Activated CD4-positive, alpha-beta memory T cell treated with anti-CD3 and anti-CD28 coated beads for 36 hours (primary cell): ENCODE measurements at regions not wholly inside any gene's neighbourhood (a gene's known extent, or its start where the extent isn't known, plus 50 kb on each side); places are given as distances from the start of the nearest gene placed in this dataset.
"Not testable (repeated sequence)": the region's sequence is repeated elsewhere in the genome, so short reads cannot be mapped to it uniquely, and the experiment has no call there.

Source experiments
- CTCF ChIA-PET: fragments of 350-600 bp; sonication (Branson Sonifier 250); formaldehyde crosslinking; loops from one replicate; lab custom pipeline; 2021; ENCODE audit warnings: antibody characterized with exemption, inconsistent platforms; lab: Charles Lee
- POLR2A ChIA-PET: fragments of 350-600 bp; sonication (Branson Sonifier 250); formaldehyde crosslinking; loops from one replicate; lab custom pipeline; 2021; ENCODE audit warnings: antibody characterized with exemption; lab: Charles Lee
- DNase-seq: peaks from one replicate; pipeline ENCODE4 v3.0.0-alpha.2; 2020
- H3K27ac Mint-ChIP-seq: one replicate; pipeline ENCODE4 v1.8.0; 2021; ENCODE audit warnings: mixed read lengths
- H3K27me3 Mint-ChIP-seq: one replicate; pipeline ENCODE4 v1.8.0; 2021; ENCODE audit warnings: mixed read lengths
- H3K36me3 Mint-ChIP-seq: one replicate; pipeline ENCODE4 v1.8.0; 2021; ENCODE audit warnings: mixed read lengths
- H3K4me1 Mint-ChIP-seq: one replicate; pipeline ENCODE4 v1.8.0; 2021; ENCODE audit warnings: low read depth, mixed read lengths
- H3K4me3 Mint-ChIP-seq: one replicate; pipeline ENCODE4 v1.8.0; 2021; ENCODE audit warnings: mild to moderate bottlenecking, mixed read lengths
- H3K9me3 Mint-ChIP-seq: one replicate; pipeline ENCODE4 v1.8.0; 2021; ENCODE audit warnings: mixed read lengths
- intact Hi-C: fragments of 100-400 bp; cut with micrococcal nuclease; formaldehyde crosslinking; loops from one replicate; pipeline ENCODE4 v1.15.1; 2023

DNA sequence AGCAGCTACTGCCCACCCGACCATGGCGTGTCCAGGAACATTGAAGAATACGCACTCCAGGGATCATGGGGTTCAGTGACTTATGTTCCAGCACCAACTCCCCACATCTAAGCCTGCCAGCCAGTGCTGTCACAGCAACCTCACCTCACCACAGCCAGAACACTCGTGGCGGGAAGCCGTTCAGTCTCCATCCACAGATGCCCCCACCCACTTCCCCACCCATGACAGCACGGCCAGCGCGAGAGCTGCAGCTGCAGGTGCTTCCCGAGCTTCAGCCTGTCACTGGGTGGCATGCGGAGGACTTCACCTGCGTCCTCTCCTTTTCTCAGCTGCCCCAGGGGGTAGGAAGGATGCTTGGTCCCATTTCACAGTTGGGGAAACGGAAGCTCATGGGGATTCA is 50.3 kb downstream of the RBFOX3 start:
- intact Hi-C loops, result no loop called here

DNA sequence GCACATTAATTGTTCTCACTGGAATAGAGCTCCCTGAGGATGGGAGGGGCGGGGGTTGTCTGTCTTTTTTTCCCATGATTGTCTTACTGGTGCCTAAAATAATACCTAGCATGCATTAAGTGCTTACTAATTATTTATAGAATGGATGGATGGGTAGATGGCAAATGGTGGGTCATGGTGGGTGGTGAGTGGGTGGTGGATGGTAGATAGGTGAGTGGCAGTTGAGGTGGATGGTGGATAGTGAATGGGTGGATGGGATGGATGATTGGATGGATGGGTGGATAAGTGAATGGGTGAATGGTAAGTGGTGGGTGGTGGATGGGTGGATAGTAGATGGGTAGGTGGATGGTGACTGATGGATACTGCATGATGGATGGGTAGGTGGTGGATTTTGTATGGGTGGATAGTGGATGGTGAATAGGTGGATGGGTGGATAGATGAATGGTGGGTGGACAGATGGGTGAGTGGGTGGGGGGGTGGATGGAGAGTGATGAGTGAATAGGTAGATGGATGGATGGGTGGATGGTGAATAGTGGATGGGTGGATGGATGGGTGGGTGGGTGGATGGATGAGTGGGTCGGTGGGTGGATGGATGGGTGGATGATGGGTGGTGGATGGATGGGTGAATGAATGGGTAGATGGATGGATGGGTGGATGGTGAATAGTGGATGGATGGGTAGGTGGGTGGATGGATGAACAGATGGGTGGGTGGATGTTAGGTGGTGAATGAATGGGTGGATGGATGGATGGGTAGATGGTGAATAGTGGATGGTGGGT is 51.6 kb downstream of the RBFOX3 start:
- H3K36me3 Mint-ChIP-seq, result no peaks in the 10 kb centered on the region
- no peaks in the 10 kb centered on the region for H3K9me3 Mint-ChIP-seq
- no peak for DNase-seq
- peaks cover 37% of the 10 kb centered on the region for H3K27me3 Mint-ChIP-seq
- H3K4me3 Mint-ChIP-seq, result no peak overlapping the region
- POLR2A ChIA-PET, result no interaction called here
- intact Hi-C loops, result no loop called here
- H3K27ac Mint-ChIP-seq, result no peak overlapping the region
- no peaks in the 10 kb centered on the region for H3K4me1 Mint-ChIP-seq
- CTCF ChIA-PET, result no interaction called here

More for the DNA sequence above, 50.3 kb downstream of the RBFOX3 start:
- no peaks in the 10 kb centered on the region for H3K9me3 Mint-ChIP-seq
- DNase-seq, result no peak
- ChIA-PET POLR2A (no interaction called here), CTCF (no interaction called here)
- no peak overlapping the region for H3K4me3 Mint-ChIP-seq
- H3K4me1 Mint-ChIP-seq, result no peaks in the 10 kb centered on the region
- no peak overlapping the region for H3K27ac Mint-ChIP-seq
- H3K27me3 Mint-ChIP-seq, result peaks cover 32% of the 10 kb centered on the region
- no peaks in the 10 kb centered on the region for H3K36me3 Mint-ChIP-seq

DNA sequence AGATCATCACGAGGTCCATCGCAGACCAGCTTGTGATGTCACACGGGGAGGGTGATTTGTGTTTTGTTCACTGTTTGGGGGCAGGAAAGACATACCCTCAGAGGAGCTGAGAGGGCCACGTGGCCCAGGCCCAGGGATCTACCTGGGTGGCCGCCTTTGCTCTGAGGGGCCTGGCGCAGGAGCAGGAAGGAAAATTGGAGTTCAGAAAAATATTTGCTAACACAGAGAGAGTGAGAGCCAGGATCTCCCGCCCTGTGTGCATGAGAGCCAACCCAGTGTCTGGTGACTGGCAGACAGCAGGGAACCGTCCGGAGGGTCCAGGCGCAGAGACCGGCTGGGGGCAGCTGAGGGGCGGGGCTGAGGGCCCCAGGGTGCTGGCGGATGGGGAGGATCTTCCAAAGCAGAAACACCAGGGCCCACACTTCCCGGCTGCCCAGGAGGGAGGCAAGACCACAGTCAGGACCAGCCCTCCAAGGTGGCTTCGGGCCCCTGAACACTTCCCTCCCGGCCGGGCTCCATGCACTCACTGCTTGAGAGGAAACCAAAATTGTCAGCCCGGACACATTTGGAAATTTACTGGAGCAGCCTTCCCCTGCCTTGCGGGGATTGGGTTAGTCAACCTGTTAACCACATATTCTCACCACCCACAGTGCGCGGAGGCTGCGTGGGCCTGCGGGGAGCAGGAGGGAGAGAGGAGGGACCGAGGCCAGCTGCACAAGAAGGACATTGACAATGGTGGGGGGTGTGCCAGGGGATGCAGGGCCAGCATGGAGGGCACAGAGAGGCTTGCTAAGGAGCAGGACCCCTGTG is 52.6 kb downstream of the RBFOX3 start:
- H3K4me1 Mint-ChIP-seq, result no peaks in the 10 kb centered on the region
- ChIA-PET CTCF (no interaction called here), POLR2A (no interaction called here)
- intact Hi-C loops, result no loop called here
- no peak overlapping the region for H3K4me3 Mint-ChIP-seq
- no peaks in the 10 kb centered on the region for H3K9me3 Mint-ChIP-seq
- no peaks in the 10 kb centered on the region for H3K36me3 Mint-ChIP-seq
- H3K27me3 Mint-ChIP-seq, result peaks cover 34% of the 10 kb centered on the region
- DNase-seq, result no peak
- no peak overlapping the region for H3K27ac Mint-ChIP-seq

DNA sequence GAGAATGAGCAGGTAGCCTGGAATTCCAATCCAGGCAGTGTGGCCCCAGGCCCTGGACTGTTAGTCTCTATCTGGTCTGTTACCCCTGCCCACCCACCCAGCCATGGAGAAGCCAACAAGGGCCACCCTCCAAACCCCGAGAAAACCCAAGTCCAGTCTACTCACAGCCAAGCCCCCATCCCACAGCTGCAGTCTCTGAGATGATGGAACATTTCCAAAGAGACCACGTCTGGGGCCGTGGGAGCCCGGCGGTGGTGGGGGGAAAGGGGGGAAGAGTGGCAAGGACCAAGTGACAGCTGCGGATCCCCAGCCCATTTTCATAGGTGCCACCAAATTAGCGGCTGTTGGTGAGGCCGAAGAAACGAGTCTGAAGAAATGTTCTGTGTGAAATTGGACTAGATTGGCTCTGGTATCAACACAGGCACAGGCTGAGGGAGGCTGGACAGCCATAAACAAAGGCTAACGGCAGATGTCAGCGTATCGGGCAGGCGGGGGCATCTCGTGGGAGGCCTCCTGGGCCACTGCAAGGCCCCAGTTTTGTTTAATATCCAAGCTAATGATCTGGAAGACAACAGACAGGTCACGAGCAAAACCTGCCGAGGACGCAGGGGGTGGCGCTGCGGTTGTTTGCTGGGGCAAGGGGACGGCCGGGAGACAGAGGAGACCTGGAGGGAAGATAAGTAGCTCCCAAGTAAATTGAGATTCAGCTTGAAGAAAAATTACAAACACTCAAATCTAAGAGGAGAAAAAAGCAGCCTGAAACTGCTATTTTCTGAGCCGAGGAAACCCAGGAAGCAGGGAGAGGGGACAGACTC is 53.4 kb downstream of the RBFOX3 start:
- Mint-ChIP-seq H3K9me3 (no peaks in the 10 kb centered on the region), H3K27ac (no peak overlapping the region), H3K27me3 (peaks cover 34% of the 10 kb centered on the region), H3K36me3 (no peaks in the 10 kb centered on the region), H3K4me3 (no peak overlapping the region), H3K4me1 (no peaks in the 10 kb centered on the region)
- POLR2A ChIA-PET, result no interaction called here
- intact Hi-C loops, result no loop called here
- no peak for DNase-seq
- CTCF ChIA-PET, result no interaction called here

DNA sequence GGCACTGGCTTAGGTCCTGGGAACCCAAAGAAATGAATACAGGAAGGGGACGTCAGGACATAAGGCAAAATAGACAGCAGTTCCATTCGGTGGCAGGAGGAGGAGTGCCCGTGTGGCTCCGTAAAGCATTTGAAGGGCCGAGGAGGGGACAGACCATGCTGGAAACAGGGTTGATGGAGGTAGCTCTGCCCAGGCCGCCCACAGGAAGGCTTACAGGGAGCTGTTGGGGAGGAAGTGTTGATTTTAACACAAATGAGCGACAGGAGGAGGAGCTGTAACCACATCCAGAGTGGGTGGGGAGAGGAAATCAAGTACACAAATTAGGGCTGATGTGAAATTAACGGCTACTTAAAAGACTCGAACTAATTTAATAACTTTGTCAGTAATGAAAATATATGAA is 54.6 kb downstream of the RBFOX3 start:
- ChIA-PET POLR2A (no interaction called here), CTCF (no interaction called here)
- Mint-ChIP-seq H3K4me3 (no peak overlapping the region), H3K9me3 (peaks cover 3% of the 10 kb centered on the region), H3K27ac (no peak overlapping the region), H3K36me3 (no peaks in the 10 kb centered on the region), H3K27me3 (peaks cover 29% of the 10 kb centered on the region), H3K4me1 (no peaks in the 10 kb centered on the region)
- DNase-seq, result no peak
- intact Hi-C loops, result no loop called here

DNA sequence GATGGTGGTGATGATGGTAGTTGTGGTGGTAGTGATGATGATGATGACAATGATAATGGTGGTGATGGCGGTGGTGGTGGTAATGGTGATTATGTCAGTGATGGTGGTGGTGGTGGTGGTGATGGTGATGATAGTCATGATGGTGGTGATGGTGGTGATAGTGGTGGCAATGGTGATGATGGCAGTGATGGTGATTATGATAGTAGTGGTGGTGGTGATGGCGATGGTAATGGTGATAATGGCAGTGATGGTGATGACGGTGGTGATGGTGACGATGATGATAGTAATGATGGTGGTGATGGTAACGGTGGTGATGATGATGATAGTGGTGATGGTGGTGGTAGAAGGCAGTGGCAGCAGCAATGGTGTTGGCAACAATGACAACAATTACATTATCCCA is 55.3 kb downstream of the RBFOX3 start:
- CTCF ChIA-PET, result no interaction called here
- Mint-ChIP-seq H3K36me3 (no peaks in the 10 kb centered on the region), H3K4me3 (no peak overlapping the region), H3K9me3 (peaks cover 3% of the 10 kb centered on the region), H3K27ac (no peak overlapping the region), H3K27me3 (peaks cover 23% of the 10 kb centered on the region), H3K4me1 (no peaks in the 10 kb centered on the region)
- DNase-seq, result no peak
- POLR2A ChIA-PET, result no interaction called here
- intact Hi-C loops, result no loop called here

DNA sequence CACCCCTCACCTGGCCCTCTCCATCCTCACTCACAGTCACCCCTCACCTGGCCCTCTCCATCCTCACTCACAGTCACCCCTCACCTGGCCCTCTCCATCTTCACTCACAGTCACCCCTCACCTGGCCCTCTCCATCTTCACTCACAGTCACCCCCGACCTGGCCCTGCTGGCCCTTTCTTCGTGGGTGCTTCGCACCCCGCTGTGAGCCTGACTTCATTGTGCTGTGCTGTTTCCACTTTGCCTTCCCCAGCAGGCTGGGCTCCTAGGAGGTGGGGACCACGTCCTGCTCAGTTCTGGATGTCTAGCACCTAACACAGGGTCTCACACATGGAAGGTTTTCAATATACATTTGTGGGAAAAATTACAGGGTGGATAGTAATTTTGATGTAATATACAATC is 56.5 kb downstream of the RBFOX3 start:
- intact Hi-C loops, H3K4me1 Mint-ChIP-seq, POLR2A ChIA-PET, H3K36me3 Mint-ChIP-seq, H3K4me3 Mint-ChIP-seq, CTCF ChIA-PET, H3K27ac Mint-ChIP-seq, DNase-seq, H3K9me3 Mint-ChIP-seq: not testable (repeated sequence)
- peaks cover 23% of the 10 kb centered on the region for H3K27me3 Mint-ChIP-seq

DNA sequence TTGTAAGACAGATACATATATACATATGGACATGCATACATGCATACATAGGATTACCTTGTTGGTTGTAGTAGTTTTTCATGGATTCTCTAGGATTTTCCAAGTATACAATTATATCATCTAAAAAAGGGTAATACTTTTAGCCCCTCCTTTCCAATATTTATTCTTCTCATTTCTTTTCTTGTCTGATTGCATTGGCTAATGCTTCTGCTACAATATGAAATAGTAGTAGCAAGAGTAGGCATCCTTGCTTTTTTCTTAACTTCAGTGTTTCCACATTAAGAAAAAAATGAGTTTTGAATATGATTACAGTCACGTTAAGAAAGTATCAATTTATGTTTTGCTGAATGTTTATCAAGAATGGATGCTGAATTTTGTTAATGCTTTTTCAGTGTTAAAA is 58.0 kb downstream of the RBFOX3 start:
- H3K36me3 Mint-ChIP-seq, result no peaks in the 10 kb centered on the region
- intact Hi-C loops, result no loop called here
- ChIA-PET CTCF (no interaction called here), POLR2A (no interaction called here)
- no peak overlapping the region for H3K4me3 Mint-ChIP-seq
- no peak overlapping the region for H3K27ac Mint-ChIP-seq
- H3K9me3 Mint-ChIP-seq, result peaks cover 3% of the 10 kb centered on the region
- DNase-seq, result no peak
- peaks cover 12% of the 10 kb centered on the region for H3K27me3 Mint-ChIP-seq
- no peaks in the 10 kb centered on the region for H3K4me1 Mint-ChIP-seq

DNA sequence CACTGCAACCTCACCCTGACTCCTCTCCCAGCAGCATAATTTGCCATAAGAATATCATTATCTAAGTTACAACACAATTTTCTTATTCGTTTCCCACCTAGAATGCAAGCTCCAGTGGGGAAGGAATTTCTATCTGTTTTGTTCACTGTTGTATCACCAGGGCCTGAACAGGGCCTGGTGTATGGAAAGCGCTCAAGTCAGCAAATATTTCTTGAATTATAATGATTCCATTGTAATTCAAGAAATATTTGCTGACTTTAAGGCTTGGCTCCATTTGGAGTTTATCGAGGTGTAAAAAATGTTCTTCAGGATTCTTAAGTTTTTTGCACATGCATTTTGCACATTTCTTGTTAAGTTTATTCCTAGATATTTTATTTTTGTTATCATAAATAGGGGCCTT is 58.4 kb downstream of the RBFOX3 start:
- POLR2A ChIA-PET, result no interaction called here
- no peaks in the 10 kb centered on the region for H3K4me1 Mint-ChIP-seq

DNA sequence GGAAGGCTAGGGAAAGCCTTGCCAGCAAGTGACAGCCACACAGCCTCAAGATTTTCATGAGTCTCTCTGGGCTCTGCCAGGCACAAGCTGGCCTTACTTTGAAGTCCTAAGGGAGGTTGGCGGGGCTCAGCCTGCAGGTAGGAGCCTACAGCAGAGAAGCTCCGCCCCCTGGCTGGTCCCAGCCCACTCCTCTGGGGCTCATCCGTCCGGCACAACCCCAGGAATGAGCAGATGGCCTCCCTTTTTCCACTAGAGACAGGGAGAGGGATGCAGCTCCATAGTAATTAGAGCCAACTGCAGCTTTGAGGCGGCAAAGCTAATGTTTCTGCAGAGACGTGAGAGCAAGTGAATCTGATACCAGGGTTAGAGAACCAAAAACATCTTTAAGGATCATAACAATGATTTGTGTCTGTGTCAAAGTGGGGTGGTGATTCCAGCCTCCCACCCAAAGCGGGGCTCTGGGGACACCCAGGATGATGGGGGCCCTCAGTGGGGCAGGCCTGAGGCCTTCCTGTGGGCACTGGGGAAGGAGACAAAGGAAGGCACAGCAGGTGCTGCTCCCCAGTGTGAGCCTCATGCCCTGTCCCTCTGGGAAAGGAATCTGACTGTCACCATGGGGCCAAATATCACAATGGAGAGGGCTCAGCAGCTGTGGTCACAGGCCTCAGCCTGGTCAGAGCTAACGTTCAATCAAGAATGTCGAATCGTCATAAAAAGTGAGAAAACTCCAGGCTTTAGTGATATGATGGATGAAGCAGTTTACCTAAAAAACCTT is 61.5 kb downstream of the RBFOX3 start:
- no peak for DNase-seq
- intact Hi-C loops, result no loop called here
- H3K27ac Mint-ChIP-seq, result no peak overlapping the region
- ChIA-PET POLR2A (no interaction called here), CTCF (no interaction called here)
- H3K36me3 Mint-ChIP-seq, result no peaks in the 10 kb centered on the region
- H3K4me1 Mint-ChIP-seq, result no peaks in the 10 kb centered on the region
- peaks cover 3% of the 10 kb centered on the region for H3K9me3 Mint-ChIP-seq
- peaks cover 7% of the 10 kb centered on the region for H3K27me3 Mint-ChIP-seq
- no peak overlapping the region for H3K4me3 Mint-ChIP-seq

More for the DNA sequence above, 58.4 kb downstream of the RBFOX3 start:
- intact Hi-C loops, result no loop called here
- no peak overlapping the region for H3K27ac Mint-ChIP-seq
- no peaks in the 10 kb centered on the region for H3K36me3 Mint-ChIP-seq
- no peak overlapping the region for H3K4me3 Mint-ChIP-seq
- no peak for DNase-seq
- CTCF ChIA-PET, result no interaction called here
- peaks cover 9% of the 10 kb centered on the region for H3K27me3 Mint-ChIP-seq
- peaks cover 3% of the 10 kb centered on the region for H3K9me3 Mint-ChIP-seq

DNA sequence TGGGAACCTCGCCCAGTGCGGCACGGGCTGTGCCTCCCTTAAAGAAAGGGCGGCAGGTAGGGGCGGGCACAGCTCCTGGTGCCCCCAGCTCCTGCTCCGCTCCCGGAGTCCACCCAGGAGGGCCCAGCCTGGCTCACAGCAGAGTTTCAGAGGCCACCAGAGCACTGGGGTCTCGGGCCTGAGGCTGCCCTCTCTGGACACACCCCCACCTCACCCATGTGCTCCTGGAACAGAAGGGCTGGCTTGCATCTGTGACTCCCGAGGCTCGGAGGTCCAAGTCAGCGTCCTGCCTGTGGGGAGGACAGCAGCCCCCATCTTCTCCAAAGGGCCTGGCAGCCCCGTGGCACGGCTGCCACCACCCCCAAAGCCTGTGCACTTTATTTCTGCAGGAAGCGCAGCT is 62.7 kb downstream of the RBFOX3 start:
- H3K27me3 Mint-ChIP-seq, result peaks cover 15% of the 10 kb centered on the region
- ChIA-PET CTCF (no interaction called here), POLR2A (interaction anchor here (0.7 kb wide), 1 partner anchor 1990 kb away, joined by 3 read pairs; no protein-coding TSS in a partner anchor)
- H3K4me3 Mint-ChIP-seq, result no peak overlapping the region
- H3K36me3 Mint-ChIP-seq, result no peaks in the 10 kb centered on the region
- intact Hi-C loops, result no loop called here
- H3K27ac Mint-ChIP-seq, result no peak overlapping the region
- H3K9me3 Mint-ChIP-seq, result peaks cover 3% of the 10 kb centered on the region
- H3K4me1 Mint-ChIP-seq, result no peaks in the 10 kb centered on the region
- no peak for DNase-seq

DNA sequence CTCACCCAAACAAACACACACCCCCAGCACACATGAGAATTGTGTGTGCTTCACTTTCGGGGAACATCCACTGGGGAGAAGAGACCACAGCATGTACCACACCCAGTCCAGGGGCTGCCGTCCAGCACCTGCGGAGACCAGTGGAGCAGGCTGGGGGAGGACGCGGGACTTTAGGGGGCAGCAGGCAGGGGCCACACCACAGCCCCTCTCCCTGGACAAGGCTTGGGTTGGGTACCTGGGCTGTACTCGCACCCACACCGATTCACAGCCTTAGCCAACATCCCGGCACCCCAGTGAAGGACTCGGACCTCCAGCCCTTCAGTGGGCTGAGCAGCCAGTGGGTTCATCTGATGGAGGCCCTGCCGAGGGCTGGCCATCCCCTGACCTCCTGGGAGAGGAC is 63.3 kb downstream of the RBFOX3 start:
- no peak overlapping the region for H3K4me3 Mint-ChIP-seq
- H3K36me3 Mint-ChIP-seq, result no peaks in the 10 kb centered on the region
- H3K4me1 Mint-ChIP-seq, result no peaks in the 10 kb centered on the region
- H3K9me3 Mint-ChIP-seq, result peaks cover 3% of the 10 kb centered on the region
- peaks cover 18% of the 10 kb centered on the region for H3K27me3 Mint-ChIP-seq
- DNase-seq, result no peak
- ChIA-PET CTCF (no interaction called here), POLR2A (no interaction called here)
- intact Hi-C loops, result no loop called here
- no peak overlapping the region for H3K27ac Mint-ChIP-seq
